ENCODE measurements at regions not wholly inside any gene's neighbourhood (a gene's known extent, or its start where the extent isn't known, plus 50 kb on each side); places are given as distances from the start of the nearest gene placed in this dataset.

- no peak for DNase-seq
- H3K27me3 ChIP-seq: no peaks in the 10 kb centered on the region
- no peaks in the 10 kb centered on the region for H3K36me3 ChIP-seq (replicated peaks in 1 of 2)
- H3K27ac ChIP-seq: no peak overlapping the region
- intact Hi-C loops (cut with DNase I): no loop called here
- no peaks in the 10 kb centered on the region for H3K4me1 ChIP-seq (replicated peaks in 1 of 2)
- H3K9me3 ChIP-seq (replicated peaks in 1 of 3): no peaks in the 10 kb centered on the region
- WGBS, 4 donors: 80 to 90% (median 84%) methylated on average over 4 of the region's 4 CpGs
- H3K4me3 ChIP-seq: no peak overlapping the region
- TF ChIP-seq CTCF (IDR thresholded peaks at IDR 0.05) (no peak), POLR2A (IDR thresholded peaks at IDR 0.05) (no peak)
Measured at GRCh38 chrX:6965729-6966128, 181.8 kb upstream of the STS start.

- no peaks in the 10 kb centered on the region for H3K27me3 ChIP-seq
- no peaks in the 10 kb centered on the region for H3K36me3 ChIP-seq (replicated peaks in 1 of 2)
- no peaks in the 10 kb centered on the region for H3K4me1 ChIP-seq (replicated peaks in 1 of 2)
- 83 to 92% (median 90%) methylated on average over 2 of the region's 2 CpGs for WGBS, 4 donors
- intact Hi-C loops (cut with DNase I): no loop called here
- H3K9me3 ChIP-seq (replicated peaks in 1 of 3): no peaks in the 10 kb centered on the region
- H3K4me3 ChIP-seq: no peak overlapping the region
- TF ChIP-seq POLR2A (IDR thresholded peaks at IDR 0.05) (no peak), CTCF (IDR thresholded peaks at IDR 0.05) (no peak)
- DNase-seq: no peak
- H3K27ac ChIP-seq: no peak overlapping the region
Measured at GRCh38 chrX:6962006-6962355, 185.5 kb upstream of the STS start.

- no peak for TF ChIP-seq CTCF (IDR thresholded peaks at IDR 0.05)
- TF ChIP-seq POLR2A (IDR thresholded peaks at IDR 0.05): no peak
- WGBS, 4 donors: 82 to 93% (median 87%) methylated on average over 2 of the region's 2 CpGs
- H3K27ac ChIP-seq: no peak overlapping the region
- no peaks in the 10 kb centered on the region for H3K27me3 ChIP-seq
- no peaks in the 10 kb centered on the region for H3K4me1 ChIP-seq (replicated peaks in 1 of 2)
- no peaks in the 10 kb centered on the region for H3K9me3 ChIP-seq (replicated peaks in 1 of 3)
- H3K4me3 ChIP-seq: no peak overlapping the region
- H3K36me3 ChIP-seq (replicated peaks in 1 of 2): no peaks in the 10 kb centered on the region
- no peak for DNase-seq
- intact Hi-C loops (cut with DNase I): no loop called here
Measured at GRCh38 chrX:6961286-6962005, 186.1 kb upstream of the STS start.

GRCh38 chrX:6959006-6959405 lies 188.5 kb upstream of the STS start:
- Histone ChIP-seq H3K4me1 (replicated peaks in 1 of 2) (no peaks in the 10 kb centered on the region), H3K9me3 (replicated peaks in 1 of 3) (no peaks in the 10 kb centered on the region), H3K36me3 (replicated peaks in 1 of 2) (no peaks in the 10 kb centered on the region), H3K27me3 (no peaks in the 10 kb centered on the region), H3K4me3 (no peak overlapping the region), H3K27ac (no peak overlapping the region)
- intact Hi-C loops (cut with DNase I): no loop called here
- TF ChIP-seq POLR2A (IDR thresholded peaks at IDR 0.05): no peak
- TF ChIP-seq CTCF (IDR thresholded peaks at IDR 0.05): no peak
- no peak for DNase-seq

All from adrenal gland (tissue), 9 donors.